Germinal center (tissue), 1 donor: ENCODE measurements at regions not wholly inside any gene's neighbourhood (a gene's known extent, or its start where the extent isn't known, plus 50 kb on each side); places are given as distances from the start of the nearest gene placed in this dataset.
"Not testable (repeated sequence)": the region's sequence is repeated elsewhere in the genome, so short reads cannot be mapped to it uniquely, and the experiment has no call there.

Experiments
- DNase-seq: peaks from one replicate; pipeline ENCODE4 v3.0.0; 2012; ENCODE audit warnings: mixed read lengths, low spot score

- no peak for DNase-seq
These were observed 212.6 kb upstream of the FZD8 start for GRCh38 chr10:35854661-35855060.

GRCh38 chr10:35852721-35853120, 210.6 kb upstream of the FZD8 start:
- DNase-seq, result no peak

GRCh38 chr10:35848412-35848811, 206.3 kb upstream of the FZD8 start:
- DNase-seq, result no peak

GRCh38 chr10:35844686-35845085, 202.6 kb upstream of the FZD8 start:
- DNase-seq, result no peak

- DNase-seq, result no peak
These were observed 201.6 kb upstream of the FZD8 start for GRCh38 chr10:35843524-35844181.

- no peak for DNase-seq
These were observed 196.0 kb upstream of the FZD8 start for GRCh38 chr10:35838054-35838453.

- DNase-seq, result no peak
These were observed 193.4 kb upstream of the FZD8 start for GRCh38 chr10:35835545-35835944.

- no peak for DNase-seq
These were observed 192.9 kb upstream of the FZD8 start for GRCh38 chr10:35834877-35835494.

GRCh38 chr10:35827783-35828182, 185.7 kb upstream of the FZD8 start:
- DNase-seq, result no peak

- no peak for DNase-seq
These were observed 182.6 kb upstream of the FZD8 start for GRCh38 chr10:35824704-35825103.

GRCh38 chr10:35822316-35822715, 180.2 kb upstream of the FZD8 start:
- no peak for DNase-seq

GRCh38 chr10:35821339-35821911, 179.3 kb upstream of the FZD8 start:
- no peak for DNase-seq

GRCh38 chr10:35819736-35820135, 177.6 kb upstream of the FZD8 start:
- no peak for DNase-seq

GRCh38 chr10:35819011-35819410, 176.9 kb upstream of the FZD8 start:
- DNase-seq, result no peak

- not testable (repeated sequence) for DNase-seq
These were observed 175.0 kb upstream of the FZD8 start for GRCh38 chr10:35817109-35817508.

- no peak for DNase-seq
These were observed 171.1 kb upstream of the FZD8 start for GRCh38 chr10:35813219-35813618.

- no peak for DNase-seq
These were observed 166.2 kb upstream of the FZD8 start for GRCh38 chr10:35808344-35808743.

- no peak for DNase-seq
These were observed 160.9 kb upstream of the FZD8 start for GRCh38 chr10:35803046-35803445.

- DNase-seq, result no peak
These were observed 155.1 kb upstream of the FZD8 start for GRCh38 chr10:35797187-35797586.

GRCh38 chr10:35795131-35795824, 153.2 kb upstream of the FZD8 start:
- DNase-seq, result no peak

- no peak for DNase-seq
These were observed 152.6 kb upstream of the FZD8 start for GRCh38 chr10:35794703-35795102.

- DNase-seq, result no peak
These were observed 150.2 kb upstream of the FZD8 start for GRCh38 chr10:35792291-35792690.

GRCh38 chr10:35789996-35790395, 147.9 kb upstream of the FZD8 start:
- DNase-seq, result no peak
